ENCODE measurements at regions not wholly inside any gene's neighbourhood (a gene's known extent, or its start where the extent isn't known, plus 50 kb on each side); places are given as distances from the start of the nearest gene placed in this dataset.

DNA sequence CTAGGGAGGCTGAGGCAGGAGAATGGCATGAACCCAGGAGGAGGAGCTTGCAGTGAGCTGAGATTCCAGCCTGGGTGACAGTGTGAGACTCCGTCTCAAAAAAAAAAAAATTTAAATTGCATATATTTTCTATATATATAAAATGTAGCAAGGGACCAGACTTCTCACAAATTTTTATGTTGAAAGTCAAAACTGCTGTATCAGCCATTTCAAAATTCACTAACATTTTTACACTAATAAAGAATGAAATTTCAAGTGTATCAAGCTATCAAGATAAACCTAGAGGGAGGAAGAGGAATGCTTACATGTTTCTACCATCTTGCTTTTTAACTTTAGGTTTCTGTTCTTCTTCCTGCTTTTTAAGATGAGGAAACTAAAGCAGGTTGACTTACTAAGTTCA lies 464.0 kb downstream of the KCNJ3 start:
- TF ChIP-seq, protein P1, sequence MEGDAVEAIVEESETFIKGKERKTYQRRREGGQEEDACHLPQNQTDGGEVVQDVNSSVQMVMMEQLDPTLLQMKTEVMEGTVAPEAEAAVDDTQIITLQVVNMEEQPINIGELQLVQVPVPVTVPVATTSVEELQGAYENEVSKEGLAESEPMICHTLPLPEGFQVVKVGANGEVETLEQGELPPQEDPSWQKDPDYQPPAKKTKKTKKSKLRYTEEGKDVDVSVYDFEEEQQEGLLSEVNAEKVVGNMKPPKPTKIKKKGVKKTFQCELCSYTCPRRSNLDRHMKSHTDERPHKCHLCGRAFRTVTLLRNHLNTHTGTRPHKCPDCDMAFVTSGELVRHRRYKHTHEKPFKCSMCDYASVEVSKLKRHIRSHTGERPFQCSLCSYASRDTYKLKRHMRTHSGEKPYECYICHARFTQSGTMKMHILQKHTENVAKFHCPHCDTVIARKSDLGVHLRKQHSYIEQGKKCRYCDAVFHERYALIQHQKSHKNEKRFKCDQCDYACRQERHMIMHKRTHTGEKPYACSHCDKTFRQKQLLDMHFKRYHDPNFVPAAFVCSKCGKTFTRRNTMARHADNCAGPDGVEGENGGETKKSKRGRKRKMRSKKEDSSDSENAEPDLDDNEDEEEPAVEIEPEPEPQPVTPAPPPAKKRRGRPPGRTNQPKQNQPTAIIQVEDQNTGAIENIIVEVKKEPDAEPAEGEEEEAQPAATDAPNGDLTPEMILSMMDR (IDR thresholded peaks at IDR 0.05) = no peak
- TF ChIP-seq POLR2A (IDR thresholded peaks at IDR 0.05) = no peak
- TF ChIP-seq EP300 (IDR thresholded peaks at IDR 0.05) = no peak
- TF ChIP-seq POLR2AphosphoS5 (IDR thresholded peaks at IDR 0.05) = no peak

Data from sigmoid colon (tissue), 4 donors.